ENCODE measurements at regions not wholly inside any gene's neighbourhood (a gene's known extent, or its start where the extent isn't known, plus 50 kb on each side); places are given as distances from the start of the nearest gene placed in this dataset.

DNA sequence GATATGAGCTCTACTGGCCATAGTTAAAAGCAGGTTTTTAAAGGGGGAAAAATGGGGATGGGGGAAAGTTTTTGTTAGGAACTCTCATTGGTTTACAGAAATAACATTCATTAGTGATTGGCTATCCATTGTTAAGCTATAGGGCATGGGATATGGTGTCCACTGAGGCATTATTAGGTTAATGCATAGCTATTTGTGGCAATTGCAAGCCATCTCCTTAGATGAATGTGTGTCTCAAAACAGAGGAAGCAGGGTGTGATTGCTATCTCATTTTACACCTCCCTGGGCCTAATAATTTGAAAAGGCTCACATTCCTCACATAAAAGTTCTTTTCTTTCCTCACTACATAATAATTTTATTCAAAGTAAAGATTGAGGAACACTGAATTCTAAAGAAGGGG, 396.6 kb downstream of the TAFA4 start:
- Histone ChIP-seq H3K9me3 (no peaks in the 10 kb centered on the region), H3K4me2 (no peak overlapping the region), H3K27ac (no peak overlapping the region), H3K4me3 (no peak overlapping the region), H3K4me1 (no peaks in the 10 kb centered on the region)
- DNase-seq (ENCODE audit: low read depth in 1 of 2, low spot score in 1 of 2) (no peak), FAIRE-seq (no peak), ATAC-seq (no peak)
- ChIA-PET CTCF (no interaction called here), POLR2A (no interaction called here)
- TF ChIP-seq NPAS2 (CRISPR knock-in tag; IDR thresholded peaks at IDR 0.05; ENCODE audit: borderline replicate concordance) (no peak), NR3C1 (IDR thresholded peaks at IDR 0.05) (no peak), POLR2A (IDR thresholded peaks at IDR 0.05; ENCODE audit: low read length) (no peak)

DNA sequence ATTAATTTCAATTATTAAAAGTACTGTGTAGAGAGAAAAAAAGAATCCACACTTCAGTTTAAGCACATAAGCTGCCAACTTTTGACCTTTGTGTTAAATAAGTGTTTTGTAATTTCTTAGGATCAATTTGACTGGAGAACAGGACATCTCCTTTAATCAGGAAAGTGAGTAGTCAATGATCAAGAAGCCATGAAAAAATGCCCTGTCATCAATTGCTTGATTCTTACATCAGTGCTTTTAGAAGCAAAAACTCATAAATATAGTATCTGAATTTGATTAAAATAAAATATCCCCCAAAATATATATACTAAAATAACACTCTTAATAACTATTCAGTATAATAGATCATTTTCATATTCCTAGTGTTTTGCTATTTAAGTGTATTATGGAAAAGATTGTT, 409.0 kb downstream of the TAFA4 start:
- Histone ChIP-seq H3K27ac (no peak overlapping the region), H3K9me3 (no peaks in the 10 kb centered on the region), H3K4me2 (no peak overlapping the region), H3K4me3 (no peak overlapping the region), H3K4me1 (no peaks in the 10 kb centered on the region)
- TF ChIP-seq, protein P1, sequence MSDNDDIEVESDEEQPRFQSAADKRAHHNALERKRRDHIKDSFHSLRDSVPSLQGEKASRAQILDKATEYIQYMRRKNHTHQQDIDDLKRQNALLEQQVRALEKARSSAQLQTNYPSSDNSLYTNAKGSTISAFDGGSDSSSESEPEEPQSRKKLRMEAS (IDR thresholded peaks at IDR 0.05): no peak
- TF ChIP-seq MAFK (IDR thresholded peaks at IDR 0.05; ENCODE audit: partially characterized antibody): peak; percentile 62
- ATAC-seq (no peak), DNase-seq (ENCODE audit: low read depth in 1 of 2, low spot score in 1 of 2) (no peak), FAIRE-seq (no peak)
- POLR2A ChIA-PET: no interaction called here
- CTCF ChIA-PET: no interaction called here

DNA sequence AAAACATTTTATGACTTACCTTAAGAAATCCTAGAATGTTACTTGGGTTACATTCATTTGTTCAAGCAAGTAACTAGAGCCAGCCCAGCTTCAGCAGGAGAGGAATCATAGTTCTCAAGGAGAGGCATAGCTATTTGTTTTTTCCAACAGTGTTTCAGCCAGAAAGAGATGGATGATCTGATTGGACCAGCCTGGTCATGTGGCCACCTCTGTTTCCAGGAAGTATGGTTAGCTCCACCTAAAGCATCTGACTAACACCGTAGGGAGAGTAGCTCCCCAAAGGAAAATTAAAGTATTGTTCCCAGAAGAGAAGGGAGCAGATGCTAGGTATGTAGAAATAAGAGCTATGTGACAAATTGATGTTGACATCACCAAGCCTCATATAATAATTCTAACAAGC, 417.1 kb downstream of the TAFA4 start:
- WGBS (ENCODE audit: missing lambda C conversion rate): 0% methylated on average over 1 of the region's 1 CpG
- POLR2A ChIA-PET: no interaction called here
- TF ChIP-seq FOSB (CRISPR knock-in tag; IDR thresholded peaks at IDR 0.05) (no peak), JUN (IDR thresholded peaks at IDR 0.05) (no peak), EP300 (IDR thresholded peaks at IDR 0.05) (no peak), NR3C1 (IDR thresholded peaks at IDR 0.05) (no peak), CEBPB (IDR thresholded peaks at IDR 0.05) (no peak), CHD2 (IDR thresholded peaks at IDR 0.05; ENCODE audit: low read length, partially characterized antibody) (no peak), BHLHE40 (IDR thresholded peaks at IDR 0.05; ENCODE audit: low read depth, low read length) (no peak), POLR2A (IDR thresholded peaks at IDR 0.05; ENCODE audit: low read length) (no peak), ZNF302 (CRISPR knock-in tag; IDR thresholded peaks at IDR 0.05) (no peak), FOSL2 (IDR thresholded peaks at IDR 0.05) (no peak), FOSL2 (CRISPR knock-in tag; IDR thresholded peaks at IDR 0.05) (no peak), ZFP36 (IDR thresholded peaks at IDR 0.05; ENCODE audit: borderline replicate concordance, partially characterized antibody) (no peak), GATA3 (IDR thresholded peaks at IDR 0.05; ENCODE audit: borderline replicate concordance) (no peak), NFE2L2 (conservative IDR thresholded peaks at IDR 0.05; ENCODE audit: low read length) (no peak), HEYL (CRISPR knock-in tag; IDR thresholded peaks at IDR 0.05) (no peak)
- TF ChIP-seq, protein P2, sequence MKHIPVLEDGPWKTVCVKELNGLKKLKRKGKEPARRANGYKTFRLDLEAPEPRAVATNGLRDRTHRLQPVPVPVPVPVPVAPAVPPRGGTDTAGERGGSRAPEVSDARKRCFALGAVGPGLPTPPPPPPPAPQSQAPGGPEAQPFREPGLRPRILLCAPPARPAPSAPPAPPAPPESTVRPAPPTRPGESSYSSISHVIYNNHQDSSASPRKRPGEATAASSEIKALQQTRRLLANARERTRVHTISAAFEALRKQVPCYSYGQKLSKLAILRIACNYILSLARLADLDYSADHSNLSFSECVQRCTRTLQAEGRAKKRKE (CRISPR knock-in tag; IDR thresholded peaks at IDR 0.05; ENCODE audit: low read depth): no peak
- TF ChIP-seq, protein P3, sequence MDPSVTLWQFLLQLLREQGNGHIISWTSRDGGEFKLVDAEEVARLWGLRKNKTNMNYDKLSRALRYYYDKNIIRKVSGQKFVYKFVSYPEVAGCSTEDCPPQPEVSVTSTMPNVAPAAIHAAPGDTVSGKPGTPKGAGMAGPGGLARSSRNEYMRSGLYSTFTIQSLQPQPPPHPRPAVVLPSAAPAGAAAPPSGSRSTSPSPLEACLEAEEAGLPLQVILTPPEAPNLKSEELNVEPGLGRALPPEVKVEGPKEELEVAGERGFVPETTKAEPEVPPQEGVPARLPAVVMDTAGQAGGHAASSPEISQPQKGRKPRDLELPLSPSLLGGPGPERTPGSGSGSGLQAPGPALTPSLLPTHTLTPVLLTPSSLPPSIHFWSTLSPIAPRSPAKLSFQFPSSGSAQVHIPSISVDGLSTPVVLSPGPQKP (IDR thresholded peaks at IDR 0.05; ENCODE audit: low read depth, low read length): no peak
- TF ChIP-seq, protein P4, sequence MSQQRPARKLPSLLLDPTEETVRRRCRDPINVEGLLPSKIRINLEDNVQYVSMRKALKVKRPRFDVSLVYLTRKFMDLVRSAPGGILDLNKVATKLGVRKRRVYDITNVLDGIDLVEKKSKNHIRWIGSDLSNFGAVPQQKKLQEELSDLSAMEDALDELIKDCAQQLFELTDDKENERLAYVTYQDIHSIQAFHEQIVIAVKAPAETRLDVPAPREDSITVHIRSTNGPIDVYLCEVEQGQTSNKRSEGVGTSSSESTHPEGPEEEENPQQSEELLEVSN (IDR thresholded peaks at IDR 0.05; ENCODE audit: borderline replicate concordance, low read depth): no peak
- Histone ChIP-seq H3K4me1 (no peaks in the 10 kb centered on the region), H3K27ac (no peak overlapping the region), H3K4me2 (no peak overlapping the region), H3K4me3 (no peak overlapping the region), H3K9me3 (no peaks in the 10 kb centered on the region)
- DNase-seq (ENCODE audit: low read depth in 1 of 2, low spot score in 1 of 2): no peak
- ATAC-seq: no peak
- no peak for FAIRE-seq
- CTCF ChIA-PET: no interaction called here

DNA sequence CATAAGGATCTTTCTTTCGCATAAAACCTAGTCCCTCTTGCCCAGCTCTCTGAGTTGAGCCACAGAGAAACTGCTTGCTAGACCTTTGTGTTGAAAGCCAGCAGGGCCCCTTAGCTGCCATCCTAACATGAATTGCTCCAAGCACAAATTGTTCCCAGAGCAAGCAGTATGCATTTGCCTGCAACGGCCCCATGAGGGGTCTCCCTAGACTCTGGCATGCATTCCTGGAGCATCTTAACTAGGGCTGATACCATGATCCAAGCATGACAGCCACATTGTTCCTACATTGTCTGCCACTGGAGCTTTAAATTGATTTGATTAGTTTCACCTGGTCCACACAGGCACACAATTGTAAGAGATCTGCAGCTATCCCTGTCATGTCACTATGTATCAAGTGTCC, 428.1 kb downstream of the TAFA4 start:
- H3K27ac ChIP-seq: no peak overlapping the region
- H3K4me3 ChIP-seq: no peak overlapping the region
- no peak for ATAC-seq
- no peak for FAIRE-seq
- ChIA-PET POLR2A (no interaction called here), CTCF (no interaction called here)
- no peak for DNase-seq (ENCODE audit: low read depth in 1 of 2, low spot score in 1 of 2)
- H3K4me1 ChIP-seq: no peaks in the 10 kb centered on the region
- H3K9me3 ChIP-seq: no peaks in the 10 kb centered on the region
- 42% methylated on average over 2 of the region's 2 CpGs for WGBS (ENCODE audit: missing lambda C conversion rate)
- H3K4me2 ChIP-seq: no peak overlapping the region
- TF ChIP-seq ZC3H11A (IDR thresholded peaks at IDR 0.05) (no peak), CHD2 (IDR thresholded peaks at IDR 0.05; ENCODE audit: low read length, partially characterized antibody) (no peak), HDAC2 (IDR thresholded peaks at IDR 0.05) (no peak), FOXS1 (CRISPR knock-in tag; IDR thresholded peaks at IDR 0.05) (no peak), CHD4 (IDR thresholded peaks at IDR 0.05; ENCODE audit: borderline replicate concordance) (no peak), JUN (IDR thresholded peaks at IDR 0.05) (no peak), RAD21 (conservative IDR thresholded peaks at IDR 0.05 in 1 of 2, IDR thresholded peaks at IDR 0.05 in 1 of 2) (no peak), POLR2AphosphoS2 (conservative IDR thresholded peaks at IDR 0.05; ENCODE audit: low read length) (no peak), RFX5 (IDR thresholded peaks at IDR 0.05) (no peak)
- TF ChIP-seq, protein P3 (IDR thresholded peaks at IDR 0.05; ENCODE audit: low read depth, low read length): no peak
- TF ChIP-seq, protein P5, sequence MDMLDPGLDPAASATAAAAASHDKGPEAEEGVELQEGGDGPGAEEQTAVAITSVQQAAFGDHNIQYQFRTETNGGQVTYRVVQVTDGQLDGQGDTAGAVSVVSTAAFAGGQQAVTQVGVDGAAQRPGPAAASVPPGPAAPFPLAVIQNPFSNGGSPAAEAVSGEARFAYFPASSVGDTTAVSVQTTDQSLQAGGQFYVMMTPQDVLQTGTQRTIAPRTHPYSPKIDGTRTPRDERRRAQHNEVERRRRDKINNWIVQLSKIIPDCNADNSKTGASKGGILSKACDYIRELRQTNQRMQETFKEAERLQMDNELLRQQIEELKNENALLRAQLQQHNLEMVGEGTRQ (IDR thresholded peaks at IDR 0.05): no peak

All from A549 (cell line).